ENCODE measurements at regions not wholly inside any gene's neighbourhood (a gene's known extent, or its start where the extent isn't known, plus 50 kb on each side); places are given as distances from the start of the nearest gene placed in this dataset.

- no peak overlapping the region for H2AK5ac ChIP-seq (ENCODE audit: low read depth, low read length)
- WGBS, 2 experiments (ENCODE audit: extremely low coverage in 1 of 2, insufficient coverage in 1 of 2, insufficient read length in 1 of 2, insufficient replicate concordance in 2 of 2, low coverage in 1 of 2, low lambda C conversion rate in 2 of 2, missing lambda C conversion rate in 1 of 2): 96% methylated on average over 3 of the region's 3 CpGs; no CpG with 5 or more reads in 1 of the 2 experiments
- TF ChIP-seq SP4 (IDR thresholded peaks at IDR 0.05; ENCODE audit: low read length): no peak
- no peak for TF ChIP-seq CEBPB (IDR thresholded peaks at IDR 0.05; ENCODE audit: low read depth, low read length)
- no peak for TF ChIP-seq SIN3A (conservative IDR thresholded peaks at IDR 0.05 in 1 of 2, IDR thresholded peaks at IDR 0.05 in 1 of 2; ENCODE audit: low read depth in 1 of 2, low read length in 2 of 2)
- no peak for TF ChIP-seq SP1 (IDR thresholded peaks at IDR 0.05; ENCODE audit: low read depth, low read length)
- TF ChIP-seq RFX5 (IDR thresholded peaks at IDR 0.05; ENCODE audit: borderline replicate concordance, low read depth, low read length): no peak
- TF ChIP-seq TAF7 (optimal IDR thresholded peaks at IDR 0.05; ENCODE audit: borderline replicate concordance, low read depth, low read length): no peak
- no peak for TF ChIP-seq BRCA1 (IDR thresholded peaks at IDR 0.05; ENCODE audit: low read depth, low read length)
- TF ChIP-seq RXRA (IDR thresholded peaks at IDR 0.05; ENCODE audit: insufficient read depth, low read depth, low read length): no peak
- no peak for TF ChIP-seq E2F6 (IDR thresholded peaks at IDR 0.05)
- no peak for TF ChIP-seq ATF2 (IDR thresholded peaks at IDR 0.05; ENCODE audit: low read length)
- TF ChIP-seq RBBP5 (IDR thresholded peaks at IDR 0.05; ENCODE audit: borderline replicate concordance, low read depth, low read length): no peak
- no peak for TF ChIP-seq ZNF274 (IDR thresholded peaks at IDR 0.05; ENCODE audit: borderline replicate concordance, extremely low read depth, low read length)
Observed at GRCh38 chr13:105177265-105177900, 1358.1 kb downstream of the EFNB2 start.

More at GRCh38 chr13:105177265-105177900, 1358.1 kb downstream of the EFNB2 start:
- Histone ChIP-seq H4K20me1 (replicated peaks in 1 of 2; ENCODE audit: control insufficient read depth in 1 of 2, insufficient read depth in 2 of 2, low read length in 2 of 2) (no peaks in the 10 kb centered on the region), H3K9ac (replicated peaks in 1 of 4; ENCODE audit: extremely low read depth in 1 of 4, low read depth in 3 of 4, low read length in 3 of 4) (no peak overlapping the region), H3K23ac (ENCODE audit: insufficient read length) (no peak overlapping the region), H4K5ac (ENCODE audit: insufficient read length, low read depth, low read length) (no peak overlapping the region), H3K18ac (ENCODE audit: extremely low read depth, low read length) (no peak overlapping the region), H3K4ac (replicated peaks; ENCODE audit: insufficient read length, low read depth, low read length) (no peak overlapping the region), H3K4me1 (replicated peaks in 1 of 4; ENCODE audit: control insufficient read depth in 3 of 4, insufficient read depth in 4 of 4, low read length in 3 of 4) (no peaks in the 10 kb centered on the region), H4K91ac (replicated peaks; ENCODE audit: insufficient read length, low read length) (no peak overlapping the region), H3K4me2 (ENCODE audit: insufficient read depth in 1 of 2, low read depth in 2 of 2, low read length in 2 of 2) (no peak overlapping the region), H3K9me3 (ENCODE audit: insufficient read depth in 2 of 2, low read depth in 1 of 2, low read length in 1 of 2) (no peaks in the 10 kb centered on the region), H4K8ac (ENCODE audit: extremely low read depth, insufficient read depth, low read length) (no peak overlapping the region), H3K79me1 (ENCODE audit: low read depth, low read length) (no peaks in the 10 kb centered on the region), H2BK12ac (ENCODE audit: low read depth, low read length) (no peak overlapping the region), H2BK15ac (ENCODE audit: low read length) (no peak overlapping the region), H3K27me3 (replicated peaks in 1 of 4; ENCODE audit: control insufficient read depth in 3 of 4, extremely low read depth in 1 of 4, insufficient read depth in 3 of 4, low read length in 3 of 4) (no peaks in the 10 kb centered on the region), H3K27ac (ENCODE audit: low read depth, low read length) (no peak overlapping the region), H3K14ac (ENCODE audit: insufficient read length) (no peak overlapping the region), H2BK120ac (replicated peaks; ENCODE audit: low read depth, low read length) (no peak overlapping the region), H3K36me3 (ENCODE audit: control insufficient read depth in 2 of 4, insufficient read depth in 4 of 4, low read length in 3 of 4) (no peaks in the 10 kb centered on the region), H2BK5ac (ENCODE audit: low read depth, low read length) (no peak overlapping the region), H3K4me3 (ENCODE audit: extremely low read depth in 1 of 4, insufficient read depth in 2 of 4, low read depth in 3 of 4, low read length in 4 of 4) (no peak overlapping the region), H3K79me2 (ENCODE audit: control insufficient read depth in 1 of 2, insufficient read depth in 2 of 2, low read length in 2 of 2) (no peaks in the 10 kb centered on the region), H2AFZ (ENCODE audit: low read length) (no peak overlapping the region), H3K23me2 (ENCODE audit: low read depth, low read length) (no peaks in the 10 kb centered on the region), H2BK20ac (ENCODE audit: low read length) (no peak overlapping the region), H3K56ac (replicated peaks; ENCODE audit: insufficient read length, low read depth, low read length) (no peak overlapping the region)
- ChIA-PET CTCF (ENCODE audit: partially characterized antibody) (no interaction called here), POLR2A (ENCODE audit: partially characterized antibody) (no interaction called here)
- DNase-seq (ENCODE audit: low read depth in 1 of 2, low spot score in 2 of 2) (no peak), FAIRE-seq (no peak)
